Coronary artery (tissue), 2 donors: ENCODE measurements at regions not wholly inside any gene's neighbourhood (a gene's known extent, or its start where the extent isn't known, plus 50 kb on each side); places are given as distances from the start of the nearest gene placed in this dataset.
A peak's percentile ranks its signal among the peaks of the same experiment; 100 is the strongest.

Experiments used
- DNase-seq: peaks from one replicate; pipeline ENCODE4 v3.0.0-alpha.2; 2017; ENCODE audit warnings: low spot score
- H3K27ac ChIP-seq, 2 donors: fragments of 200-600 bp; sonication (generic); one replicate each; pipeline ENCODE4 v1.5.1; 2016 to 2019
- H3K4me3 ChIP-seq: fragments of 200-600 bp; sonication (generic); 2 replicates; pipeline ENCODE4 v1.5.1; 2016; ENCODE audit warnings: mild to moderate bottlenecking, moderate library complexity
- TF ChIP-seq, protein P1 (sequence below): fragments of 200-600 bp; sonication (generic); IDR thresholded peaks from one replicate; pipeline ENCODE4 v1.5.1; 2019; ENCODE audit warnings: antibody characterized with exemption

DNA sequence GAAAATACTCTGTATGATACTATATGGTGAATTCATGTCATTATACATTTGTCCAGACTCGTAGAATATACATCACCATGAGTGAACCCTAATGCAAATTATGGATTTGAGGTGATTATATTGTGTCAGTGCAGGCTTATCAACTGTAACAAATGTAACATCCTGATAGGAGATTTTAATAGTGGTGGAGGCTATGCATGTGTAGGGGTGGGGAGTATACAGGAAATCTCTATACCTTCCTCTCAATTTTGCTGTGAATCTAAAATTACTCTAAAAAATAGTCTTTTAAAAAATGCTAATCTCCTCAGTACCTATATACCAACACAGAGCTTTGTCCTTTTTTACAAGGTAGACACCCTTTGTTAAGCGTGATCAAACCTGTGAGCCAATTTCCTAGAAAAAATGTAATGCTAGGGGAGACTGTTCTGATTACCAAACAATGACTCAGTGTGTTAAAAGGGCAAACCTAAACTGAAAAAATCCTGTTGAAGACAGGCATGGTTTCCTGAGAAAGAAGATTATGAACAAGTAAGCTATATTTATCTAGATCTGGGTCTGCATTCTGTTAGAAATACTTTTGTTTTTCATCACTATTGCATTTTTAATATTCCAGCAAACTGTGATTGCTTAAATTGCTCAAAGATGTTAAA, 170.9 kb downstream of the DUSP6 start:
- H3K4me3 ChIP-seq: no peak overlapping the region
- TF ChIP-seq, protein P1, sequence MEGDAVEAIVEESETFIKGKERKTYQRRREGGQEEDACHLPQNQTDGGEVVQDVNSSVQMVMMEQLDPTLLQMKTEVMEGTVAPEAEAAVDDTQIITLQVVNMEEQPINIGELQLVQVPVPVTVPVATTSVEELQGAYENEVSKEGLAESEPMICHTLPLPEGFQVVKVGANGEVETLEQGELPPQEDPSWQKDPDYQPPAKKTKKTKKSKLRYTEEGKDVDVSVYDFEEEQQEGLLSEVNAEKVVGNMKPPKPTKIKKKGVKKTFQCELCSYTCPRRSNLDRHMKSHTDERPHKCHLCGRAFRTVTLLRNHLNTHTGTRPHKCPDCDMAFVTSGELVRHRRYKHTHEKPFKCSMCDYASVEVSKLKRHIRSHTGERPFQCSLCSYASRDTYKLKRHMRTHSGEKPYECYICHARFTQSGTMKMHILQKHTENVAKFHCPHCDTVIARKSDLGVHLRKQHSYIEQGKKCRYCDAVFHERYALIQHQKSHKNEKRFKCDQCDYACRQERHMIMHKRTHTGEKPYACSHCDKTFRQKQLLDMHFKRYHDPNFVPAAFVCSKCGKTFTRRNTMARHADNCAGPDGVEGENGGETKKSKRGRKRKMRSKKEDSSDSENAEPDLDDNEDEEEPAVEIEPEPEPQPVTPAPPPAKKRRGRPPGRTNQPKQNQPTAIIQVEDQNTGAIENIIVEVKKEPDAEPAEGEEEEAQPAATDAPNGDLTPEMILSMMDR: no peak
- H3K27ac ChIP-seq: peak overlapping the region in 1 of 2 donors; percentile 36
- no peak for DNase-seq

GRCh38 chr12:89180496-89180895, 171.8 kb downstream of the DUSP6 start:
- Histone ChIP-seq H3K4me3 (no peak overlapping the region), H3K27ac (peak overlapping the region in 1 of 2 donors; percentile 36)
- TF ChIP-seq, protein P1: no peak
- DNase-seq: no peak

DNA sequence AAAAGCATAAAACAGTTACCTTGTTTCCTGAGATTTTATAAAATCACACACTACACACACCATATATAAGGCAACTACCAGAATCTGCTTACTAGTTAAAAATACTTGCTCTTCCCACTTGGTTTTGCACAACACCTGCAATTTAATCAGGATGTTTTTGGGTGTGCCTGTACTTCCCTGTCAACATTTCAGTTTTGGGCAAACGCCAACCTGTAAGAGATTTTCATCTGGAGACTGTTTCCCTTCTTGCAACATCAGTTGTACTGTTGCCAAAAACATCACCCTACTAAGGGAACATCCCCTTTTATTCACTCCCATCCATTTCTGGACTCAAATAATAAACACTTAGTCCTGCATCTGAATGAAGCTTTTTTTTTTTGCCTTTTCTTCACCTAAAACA, 172.3 kb downstream of the DUSP6 start:
- no peak for DNase-seq

GRCh38 chr12:89179245-89179644, 173.1 kb downstream of the DUSP6 start:
- no peak for DNase-seq
- H3K4me3 ChIP-seq: no peak overlapping the region
- TF ChIP-seq, protein P1: no peak
- H3K27ac ChIP-seq: no peak overlapping the region

More for the DNA sequence above, 172.3 kb downstream of the DUSP6 start:
- H3K4me3 ChIP-seq: no peak overlapping the region
- TF ChIP-seq, protein P1: no peak
- no peak overlapping the region for H3K27ac ChIP-seq

- DNase-seq: no peak
- H3K4me3 ChIP-seq: no peak overlapping the region
- TF ChIP-seq, protein P1: no peak
- no peak overlapping the region for H3K27ac ChIP-seq
These were observed 174.4 kb downstream of the DUSP6 start for GRCh38 chr12:89177802-89178395.

GRCh38 chr12:89176676-89177075, 175.6 kb downstream of the DUSP6 start:
- Histone ChIP-seq H3K27ac (no peak overlapping the region), H3K4me3 (no peak overlapping the region)
- DNase-seq: no peak
- TF ChIP-seq, protein P1: no peak

GRCh38 chr12:89173678-89174077, 178.6 kb downstream of the DUSP6 start:
- no peak for DNase-seq
- H3K4me3 ChIP-seq: no peak overlapping the region
- H3K27ac ChIP-seq: no peak overlapping the region
- TF ChIP-seq, protein P1: no peak
